EH (cell line): ENCODE measurements at regions not wholly inside any gene's neighbourhood (a gene's known extent, or its start where the extent isn't known, plus 50 kb on each side); places are given as distances from the start of the nearest gene placed in this dataset.
"Not testable (repeated sequence)": the region's sequence is repeated elsewhere in the genome, so short reads cannot be mapped to it uniquely, and the experiment has no call there.

Source experiments
- DNase-seq: peaks from one replicate; pipeline ENCODE4 v3.0.0-alpha.2; 2015; ENCODE audit warnings: low read depth

- DNase-seq = no peak
Observed at GRCh38 chr2:131584380-131584779, 56.7 kb downstream of the CCDC74A start.

DNA sequence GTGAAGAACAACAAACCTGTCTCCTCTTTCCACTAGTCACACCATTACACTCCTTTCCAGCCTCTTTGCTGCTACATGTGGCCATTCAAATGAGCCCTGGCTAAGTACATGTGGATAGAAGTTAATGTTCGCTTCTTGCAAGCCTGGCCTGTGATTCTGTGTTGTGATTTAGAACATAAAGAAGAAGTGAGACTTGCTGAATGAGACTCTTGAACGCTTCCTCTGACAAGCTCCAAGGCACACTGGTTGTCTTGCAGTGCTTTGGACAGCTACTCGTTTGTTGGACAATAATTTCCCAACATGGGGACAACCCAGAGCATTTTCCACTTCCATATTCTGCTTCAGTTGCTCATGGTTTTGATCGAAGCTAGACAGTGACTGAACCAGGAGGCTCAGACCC lies 57.3 kb downstream of the CCDC74A start:
- DNase-seq = no peak

DNA sequence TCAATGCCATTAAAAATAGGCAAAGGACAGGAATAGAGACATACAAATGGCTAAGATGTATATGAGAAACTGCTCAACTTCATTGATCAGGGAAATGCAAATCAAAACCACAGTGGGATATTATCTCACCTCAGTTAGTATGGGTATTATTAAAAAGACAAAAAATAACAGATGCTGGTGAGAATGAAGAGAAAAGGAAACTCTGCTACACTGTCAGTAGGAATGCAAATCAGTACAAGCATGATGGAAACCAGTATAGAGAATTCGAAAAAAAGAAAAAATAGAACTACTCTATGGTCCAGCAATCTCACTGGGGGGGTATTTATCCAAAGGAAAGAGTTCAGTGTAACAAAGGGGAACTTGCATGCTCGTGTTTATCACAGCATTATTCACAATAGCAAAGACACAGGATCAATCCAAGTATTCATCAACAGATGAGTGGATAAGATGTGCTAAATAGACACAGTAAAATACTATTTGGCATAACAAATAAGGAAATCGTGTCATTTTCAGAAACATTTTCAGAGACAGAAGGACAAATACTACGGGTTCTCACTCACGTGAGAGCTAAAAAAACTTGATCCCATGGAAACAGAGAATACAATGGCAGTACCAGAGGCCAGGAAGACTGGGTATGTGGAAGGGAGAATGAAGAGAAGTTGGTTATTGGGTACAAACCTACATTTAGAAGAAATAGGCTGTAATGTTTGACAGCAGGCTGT lies 60.6 kb downstream of the CCDC74A start:
- no peak for DNase-seq

GRCh38 chr2:131589126-131589525 lies 61.4 kb downstream of the CCDC74A start:
- not testable (repeated sequence) for DNase-seq

DNA sequence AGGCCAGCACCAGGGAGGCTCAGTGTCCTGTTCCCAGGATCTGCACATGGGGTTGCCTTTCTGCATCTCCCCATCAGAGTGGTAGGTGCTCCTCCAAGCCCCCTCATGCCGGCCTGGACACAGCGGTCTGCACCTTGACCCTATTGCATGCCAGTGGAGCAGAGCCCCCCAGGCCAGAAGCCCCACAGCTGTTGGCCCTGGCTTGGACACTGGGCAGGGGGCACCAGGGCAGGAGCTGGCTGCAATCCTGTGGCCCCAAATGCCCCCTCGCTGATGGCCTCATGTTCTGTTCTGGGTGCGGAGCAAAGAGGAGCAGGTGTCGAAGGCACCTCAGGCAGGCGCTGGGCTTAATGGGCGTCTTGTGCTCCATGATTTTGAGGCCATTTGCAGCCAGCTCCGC lies 62.7 kb downstream of the CCDC74A start:
- DNase-seq = no peak

- no peak for DNase-seq
Observed at GRCh38 chr2:131590896-131591295, 63.2 kb downstream of the CCDC74A start.

DNA sequence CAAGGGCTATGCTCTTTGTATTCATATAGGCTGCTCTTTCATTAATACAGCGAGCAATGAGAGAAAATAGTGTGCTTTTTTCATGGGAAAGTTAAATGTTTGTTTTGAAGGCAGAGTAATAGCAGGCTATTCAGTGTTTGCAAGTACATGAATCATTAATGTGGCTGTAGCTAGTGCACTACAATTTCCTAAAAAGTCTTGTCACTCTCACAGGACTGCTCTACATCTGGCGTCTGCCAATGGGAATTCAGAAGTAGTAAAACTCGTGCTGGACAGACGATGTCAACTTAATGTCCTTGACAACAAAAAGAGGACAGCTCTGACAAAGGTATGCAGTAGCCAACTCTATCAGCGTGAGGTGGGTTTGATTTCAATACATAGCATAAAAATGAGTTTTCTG lies 68.9 kb downstream of the CCDC74A start:
- DNase-seq = not testable (repeated sequence)

- DNase-seq = not testable (repeated sequence)
Observed at GRCh38 chr2:131602444-131602843, 74.8 kb downstream of the CCDC74A start.

DNA sequence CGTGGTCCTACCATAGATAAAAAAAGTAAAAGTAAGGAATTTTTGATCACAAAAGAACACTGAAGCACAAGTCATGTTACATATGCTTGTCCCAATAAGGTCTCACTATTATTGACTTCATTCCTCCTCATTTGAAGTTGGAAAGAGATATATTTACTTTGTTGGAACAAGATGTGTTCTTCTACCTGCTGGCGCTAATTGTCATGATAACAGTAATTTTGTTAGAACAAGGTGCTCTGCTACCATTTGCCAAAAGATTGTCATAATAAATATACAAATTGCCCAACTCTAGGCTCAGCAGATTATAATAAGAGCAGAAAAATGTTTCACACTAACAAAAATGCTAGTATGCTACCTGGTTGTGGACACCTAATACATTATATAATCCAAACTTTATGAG lies 77.0 kb downstream of the CCDC74A start:
- not testable (repeated sequence) for DNase-seq

GRCh38 chr2:131606366-131606765 lies 78.7 kb downstream of the CCDC74A start:
- not testable (repeated sequence) for DNase-seq

GRCh38 chr2:131607056-131607455 lies 79.4 kb downstream of the CCDC74A start:
- DNase-seq = not testable (repeated sequence)

GRCh38 chr2:131614539-131614938 lies 86.9 kb downstream of the CCDC74A start:
- not testable (repeated sequence) for DNase-seq

GRCh38 chr2:131618320-131618719 lies 90.6 kb downstream of the CCDC74A start:
- DNase-seq = not testable (repeated sequence)

DNA sequence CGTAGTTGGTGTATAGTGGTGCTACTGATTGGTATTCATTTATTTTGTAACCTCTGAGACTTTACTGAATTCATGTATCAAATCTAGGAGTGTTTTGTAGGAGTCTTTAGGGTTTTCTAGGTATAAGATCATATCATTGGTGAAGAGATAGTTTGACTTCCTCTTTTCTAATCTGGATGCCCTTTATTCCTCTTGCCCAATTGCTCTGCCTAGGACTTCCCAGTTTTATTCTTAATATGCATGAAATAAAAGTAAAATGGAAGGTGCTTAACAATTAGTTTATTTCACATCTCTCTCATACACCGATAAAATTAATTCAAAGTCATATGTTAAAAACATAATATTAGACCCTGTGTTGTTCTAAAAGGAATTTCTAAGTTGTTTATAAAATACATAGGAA lies 95.2 kb downstream of the CCDC74A start:
- DNase-seq = not testable (repeated sequence)

- DNase-seq = not testable (repeated sequence)
Observed at GRCh38 chr2:131626011-131626410, 98.3 kb downstream of the CCDC74A start.

DNA sequence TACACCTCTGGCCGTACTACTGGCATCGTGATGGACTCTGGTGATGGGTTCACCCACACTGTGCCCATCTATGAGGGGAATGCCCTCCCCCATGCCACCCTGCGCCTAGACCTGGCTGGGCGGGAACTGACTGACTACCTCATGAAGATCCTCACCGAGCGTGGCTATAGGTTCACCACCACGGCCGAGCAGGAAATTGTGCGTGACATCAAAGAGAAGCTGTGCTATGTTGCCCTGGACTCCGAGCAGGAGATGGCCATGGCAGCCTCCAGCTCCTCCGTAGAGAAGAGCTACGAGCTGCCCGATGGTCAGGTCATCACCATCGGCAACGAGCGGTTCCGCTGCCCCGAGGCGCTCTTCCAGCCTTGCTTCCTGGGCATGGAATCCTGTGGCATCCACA lies 98.9 kb downstream of the CCDC74A start:
- not testable (repeated sequence) for DNase-seq

- DNase-seq = not testable (repeated sequence)
Observed at GRCh38 chr2:131627777-131628176, 100.1 kb downstream of the CCDC74A start.

DNA sequence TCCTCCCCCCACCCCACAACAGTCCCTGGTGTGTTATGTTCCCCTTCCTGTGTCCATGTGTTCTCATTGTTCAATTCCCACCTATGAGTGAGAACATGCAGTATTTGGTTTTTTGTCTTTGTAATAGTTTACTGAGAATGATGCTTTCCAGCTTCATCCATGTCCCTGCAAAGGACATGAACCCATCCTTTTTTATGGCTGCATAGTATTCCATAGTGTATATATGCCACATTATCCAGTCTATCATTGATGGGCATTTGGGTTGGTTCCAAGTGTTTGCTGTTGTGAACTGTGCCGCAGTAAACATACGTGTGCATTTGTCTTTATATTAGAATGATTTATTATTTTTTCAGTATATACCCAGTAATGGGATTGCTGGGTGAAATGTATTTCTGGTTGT lies 104.0 kb downstream of the CCDC74A start:
- DNase-seq = not testable (repeated sequence)

DNA sequence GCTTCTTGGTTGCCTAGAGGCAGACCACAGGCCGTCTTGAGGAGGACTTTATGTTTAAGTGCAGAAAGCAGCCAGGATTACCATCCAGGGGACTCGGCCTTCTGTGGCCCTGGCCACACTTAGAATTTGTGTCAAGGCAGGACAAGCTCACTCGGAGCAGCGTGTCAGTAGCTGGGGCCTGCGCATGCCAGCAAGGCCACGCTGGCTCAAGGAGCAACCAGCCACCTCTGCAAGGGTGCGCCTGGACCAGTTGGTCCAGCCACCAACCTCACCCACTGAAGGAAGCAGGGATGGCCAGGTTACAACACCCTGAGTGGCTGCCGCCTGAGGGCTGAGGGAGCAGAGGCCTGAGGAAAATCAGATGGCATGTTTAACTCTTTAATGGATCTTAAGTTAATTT lies 105.7 kb downstream of the CCDC74A start:
- not testable (repeated sequence) for DNase-seq

- not testable (repeated sequence) for DNase-seq
Observed at GRCh38 chr2:131633827-131634695, 106.4 kb downstream of the CCDC74A start.

DNA sequence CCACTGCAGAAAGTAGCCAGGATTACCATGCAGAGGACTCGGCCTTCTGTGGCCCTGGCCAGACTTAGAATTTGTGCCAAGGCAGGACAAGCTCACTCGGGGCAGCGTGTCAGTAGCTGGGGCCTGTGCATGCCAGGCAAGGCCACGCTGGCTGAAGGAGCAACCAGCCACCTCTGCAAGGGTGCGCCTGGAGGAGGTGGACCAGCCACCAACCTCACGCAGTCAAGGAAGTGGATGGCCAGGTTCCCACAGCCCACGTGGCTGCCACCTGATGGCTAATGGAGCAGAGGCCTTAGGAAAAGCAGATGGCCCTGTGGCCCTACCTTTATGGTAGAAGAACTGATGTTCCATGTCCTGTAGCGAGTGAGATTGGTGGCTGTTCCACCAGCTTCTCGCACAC lies 107.9 kb downstream of the CCDC74A start:
- no peak for DNase-seq

GRCh38 chr2:131636704-131637308 lies 109.1 kb downstream of the CCDC74A start:
- not testable (repeated sequence) for DNase-seq
